NCI-H1092 (cell line): ENCODE measurements at regions not wholly inside any gene's neighbourhood (a gene's known extent, or its start where the extent isn't known, plus 50 kb on each side); places are given as distances from the start of the nearest gene placed in this dataset.
"Not testable (repeated sequence)": the region's sequence is repeated elsewhere in the genome, so short reads cannot be mapped to it uniquely, and the experiment has no call there.

Experiments used
- DNase-seq: peaks from one replicate; lab custom pipeline; 2025; lab: John Stamatoyannopoulos, UW

GRCh38 chr5:2102819-2103776 lies 220.4 kb upstream of the IRX4 start:
- no peak for DNase-seq

GRCh38 chr5:2101685-2102084 lies 219.0 kb upstream of the IRX4 start:
- DNase-seq: no peak

- no peak for DNase-seq
Observed at GRCh38 chr5:2096887-2097505, 214.3 kb upstream of the IRX4 start.

- DNase-seq: no peak
Observed at GRCh38 chr5:2095011-2095410, 212.3 kb upstream of the IRX4 start.

GRCh38 chr5:2094616-2094995 lies 211.9 kb upstream of the IRX4 start:
- DNase-seq: no peak

- DNase-seq: no peak
Observed at GRCh38 chr5:2093859-2094615, 211.3 kb upstream of the IRX4 start.

GRCh38 chr5:2091921-2092320 lies 209.2 kb upstream of the IRX4 start:
- DNase-seq: no peak

GRCh38 chr5:2087980-2088379 lies 205.3 kb upstream of the IRX4 start:
- DNase-seq: no peak

GRCh38 chr5:2075365-2075764 lies 192.6 kb upstream of the IRX4 start:
- no peak for DNase-seq

- DNase-seq: no peak
Observed at GRCh38 chr5:2071562-2071961, 188.8 kb upstream of the IRX4 start.

- DNase-seq: not testable (repeated sequence)
Observed at GRCh38 chr5:2070787-2071186, 188.1 kb upstream of the IRX4 start.

- no peak for DNase-seq
Observed at GRCh38 chr5:2068531-2068930, 185.8 kb upstream of the IRX4 start.

- no peak for DNase-seq
Observed at GRCh38 chr5:2066373-2066772, 183.6 kb upstream of the IRX4 start.

- not testable (repeated sequence) for DNase-seq
Observed at GRCh38 chr5:2063380-2063779, 180.7 kb upstream of the IRX4 start.

- DNase-seq: no peak
Observed at GRCh38 chr5:2052687-2053086, 170.0 kb upstream of the IRX4 start.

- no peak for DNase-seq
Observed at GRCh38 chr5:2049876-2050275, 167.2 kb upstream of the IRX4 start.

- DNase-seq: no peak
Observed at GRCh38 chr5:2048664-2049063, 165.9 kb upstream of the IRX4 start.

GRCh38 chr5:2047341-2047927 lies 164.7 kb upstream of the IRX4 start:
- DNase-seq: no peak

GRCh38 chr5:2044041-2044440 lies 161.3 kb upstream of the IRX4 start:
- DNase-seq: no peak

GRCh38 chr5:2039180-2039531 lies 156.4 kb upstream of the IRX4 start:
- no peak for DNase-seq

GRCh38 chr5:2038321-2039179 lies 155.8 kb upstream of the IRX4 start:
- peak; percentile 47 for DNase-seq
